Right lobe of liver (tissue), 6 donors: ENCODE measurements at regions not wholly inside any gene's neighbourhood (a gene's known extent, or its start where the extent isn't known, plus 50 kb on each side); places are given as distances from the start of the nearest gene placed in this dataset.

Experiments used
- ATAC-seq, 4 donors: fragments of 200-7000 bp; cut with Tn5 transposase; one replicate each; pipeline ENCODE4 v1.9.1; 2020; ENCODE audit warnings: mild to moderate bottlenecking in 4 of 4, moderate library complexity in 4 of 4
- DNase-seq, 3 donors: peaks; one replicate each; pipeline ENCODE4 v3.0.0-alpha.2; 2020
- H3K27ac ChIP-seq, 3 donors: fragments of 200-600 bp; one replicate each; pipeline ENCODE4 v1.8.0; 2022
- H3K27me3 ChIP-seq, 2 donors: fragments of 200-600 bp; one replicate each; pipeline ENCODE4 v1.8.0; 2022
- H3K36me3 ChIP-seq, 4 donors: fragments of 200-600 bp; sonication (generic) in 1 of 4; one replicate each; pipeline versions ENCODE4 v1.5.1 to v1.8.0; 2017 to 2022; ENCODE audit warnings: control low read depth in 1 of 4
- H3K4me1 ChIP-seq, 4 donors: fragments of 200-600 bp; sonication (generic) in 1 of 4; one replicate each; pipeline versions ENCODE4 v1.5.1 to v1.8.0; 2017 to 2022; ENCODE audit warnings: control low read depth in 1 of 4
- H3K4me3 ChIP-seq, 3 donors: fragments of 200-600 bp; one replicate each; pipeline ENCODE4 v1.8.0; 2022
- H3K9me3 ChIP-seq, 4 donors: fragments of 200-600 bp; sonication (generic) in 1 of 4; one replicate each; pipeline versions ENCODE4 v1.5.1 to v1.8.0; 2017 to 2022; ENCODE audit warnings: control low read depth in 1 of 4
- POLR2A ChIP-seq: fragments of 450-650 bp; IDR thresholded peaks from one replicate; pipeline ENCODE4 v1.6.1; 2017; ENCODE audit warnings: antibody characterized with exemption, mild to moderate bottlenecking
- WGBS: methylation state at CpG from one replicate; pipeline ENCODE4 v1.1.6; 2018; ENCODE audit warnings: low coverage, low lambda C conversion rate; ENCODE audit not compliant: insufficient coverage; ENCODE audit errors: missing lambda C conversion rate; 5-methylcytosine and 5-hydroxymethylcytosine counted together
- intact Hi-C, 2 donors: fragments of 100-400 bp; cut with DNase I; formaldehyde crosslinking; loops; one replicate each; pipeline versions ENCODE4 v1.11.2 to v1.14.1; 2022
- TF ChIP-seq, protein P1 (sequence below), 4 donors: fragments of 200-600 bp in 3 of 4; fragments of 450-650 bp in 1 of 4; IDR thresholded peaks; one replicate each; pipeline versions ENCODE4 v1.5.1 to v1.8.0; 2016 to 2022; ENCODE audit warnings: antibody characterized with exemption in 4 of 4, mild to moderate bottlenecking in 2 of 4
- donor health status: DM: no; HTN: yes; CAD: no.
- donor health status: DM: no; HTN: no; CAD: no.
- donor health status: DM: no; HTN: no; CAD: no.
- donor health status: DM: no; HTN: yes; CAD: no.
- donor health status: DM: no; HTN: yes; CAD: no.

DNA sequence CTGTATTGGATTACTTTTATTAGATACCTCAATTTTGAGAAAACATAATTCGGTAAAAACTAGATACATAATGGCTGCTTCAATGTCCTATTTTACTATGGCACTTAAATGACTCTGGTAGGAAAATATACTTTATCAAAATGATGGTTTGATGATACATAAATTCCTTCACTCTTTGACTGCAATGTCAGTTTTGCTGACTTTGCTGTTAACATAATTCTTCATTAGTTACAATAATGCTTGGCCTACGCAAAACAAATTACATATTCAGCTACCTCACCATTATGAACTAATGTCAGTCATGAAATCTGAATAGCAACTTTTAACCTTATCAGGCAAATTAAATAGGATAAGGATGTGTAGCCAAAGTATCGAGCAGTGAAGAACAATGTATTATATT is 1364.7 kb downstream of the KCNT2 start:
- Histone ChIP-seq H3K27me3 (no peaks in the 10 kb centered on the region), H3K27ac (no peak overlapping the region), H3K4me1 (no peaks in the 10 kb centered on the region), H3K9me3 (no peaks in the 10 kb centered on the region), H3K36me3 (no peaks in the 10 kb centered on the region), H3K4me3 (no peak overlapping the region)
- WGBS: 84% methylated on average over 3 of the region's 3 CpGs
- no peak for DNase-seq
- intact Hi-C loops: no loop called here
- TF ChIP-seq POLR2A: no peak
- TF ChIP-seq, protein P1, sequence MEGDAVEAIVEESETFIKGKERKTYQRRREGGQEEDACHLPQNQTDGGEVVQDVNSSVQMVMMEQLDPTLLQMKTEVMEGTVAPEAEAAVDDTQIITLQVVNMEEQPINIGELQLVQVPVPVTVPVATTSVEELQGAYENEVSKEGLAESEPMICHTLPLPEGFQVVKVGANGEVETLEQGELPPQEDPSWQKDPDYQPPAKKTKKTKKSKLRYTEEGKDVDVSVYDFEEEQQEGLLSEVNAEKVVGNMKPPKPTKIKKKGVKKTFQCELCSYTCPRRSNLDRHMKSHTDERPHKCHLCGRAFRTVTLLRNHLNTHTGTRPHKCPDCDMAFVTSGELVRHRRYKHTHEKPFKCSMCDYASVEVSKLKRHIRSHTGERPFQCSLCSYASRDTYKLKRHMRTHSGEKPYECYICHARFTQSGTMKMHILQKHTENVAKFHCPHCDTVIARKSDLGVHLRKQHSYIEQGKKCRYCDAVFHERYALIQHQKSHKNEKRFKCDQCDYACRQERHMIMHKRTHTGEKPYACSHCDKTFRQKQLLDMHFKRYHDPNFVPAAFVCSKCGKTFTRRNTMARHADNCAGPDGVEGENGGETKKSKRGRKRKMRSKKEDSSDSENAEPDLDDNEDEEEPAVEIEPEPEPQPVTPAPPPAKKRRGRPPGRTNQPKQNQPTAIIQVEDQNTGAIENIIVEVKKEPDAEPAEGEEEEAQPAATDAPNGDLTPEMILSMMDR (IDR thresholded peaks at IDR 0.05): no peak
- ATAC-seq: no peak

DNA sequence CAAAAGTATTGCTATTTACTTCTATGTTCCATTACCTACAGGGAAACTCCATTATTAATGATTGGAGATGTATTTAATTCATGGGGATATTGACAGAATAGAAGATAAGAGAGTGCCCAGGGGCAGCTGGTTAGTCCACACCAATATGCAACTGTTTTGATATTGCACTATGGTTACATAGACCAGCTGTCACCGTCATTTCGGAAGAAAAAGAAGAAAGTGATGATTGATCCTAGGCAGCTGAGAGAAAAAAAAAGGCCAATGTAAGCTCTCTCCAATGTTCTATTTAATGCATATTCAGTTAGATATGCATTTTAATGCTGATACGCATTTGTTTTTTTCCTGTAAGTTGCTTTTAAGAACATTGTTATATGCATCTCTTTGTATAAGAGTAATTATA is 1367.2 kb downstream of the KCNT2 start:
- Histone ChIP-seq H3K4me1 (no peaks in the 10 kb centered on the region), H3K36me3 (no peaks in the 10 kb centered on the region), H3K27ac (no peak overlapping the region), H3K27me3 (no peaks in the 10 kb centered on the region), H3K4me3 (no peak overlapping the region), H3K9me3 (no peaks in the 10 kb centered on the region)
- DNase-seq: no peak
- ATAC-seq: no peak
- TF ChIP-seq, protein P1 (IDR thresholded peaks at IDR 0.05): no peak
- no peak for TF ChIP-seq POLR2A
- WGBS: 70% methylated on average over 3 of the region's 3 CpGs
- intact Hi-C loops: no loop called here

DNA sequence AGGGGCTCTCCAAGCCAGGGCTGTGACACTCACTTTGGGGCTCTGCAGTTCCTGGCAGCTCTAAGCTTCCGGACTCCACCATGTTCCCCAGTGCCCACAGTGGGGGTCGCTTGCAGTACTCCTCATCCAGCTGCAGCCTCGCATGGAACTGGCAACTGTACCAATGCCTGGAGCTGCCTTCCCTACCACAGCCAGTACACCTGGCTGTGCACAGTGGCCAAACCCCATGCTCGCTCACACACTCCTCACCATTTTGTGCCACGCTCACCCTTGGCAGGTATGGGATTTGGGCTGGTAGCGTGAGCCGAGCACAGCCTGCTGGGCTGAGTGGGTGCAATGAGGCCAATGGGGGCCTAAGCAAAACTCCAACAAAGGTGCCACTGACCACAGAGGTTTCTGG is 1369.9 kb downstream of the KCNT2 start:
- 100% methylated on average over 3 of the region's 7 CpGs for WGBS
- ATAC-seq (no peak), DNase-seq (no peak)
- no peaks in the 10 kb centered on the region for H3K4me1 ChIP-seq
- no peaks in the 10 kb centered on the region for H3K27me3 ChIP-seq
- H3K9me3 ChIP-seq: no peaks in the 10 kb centered on the region
- H3K27ac ChIP-seq: no peak overlapping the region
- no peaks in the 10 kb centered on the region for H3K36me3 ChIP-seq
- intact Hi-C loops: no loop called here
- H3K4me3 ChIP-seq: no peak overlapping the region
- TF ChIP-seq, protein P1 (IDR thresholded peaks at IDR 0.05): no peak
- TF ChIP-seq POLR2A: no peak

DNA sequence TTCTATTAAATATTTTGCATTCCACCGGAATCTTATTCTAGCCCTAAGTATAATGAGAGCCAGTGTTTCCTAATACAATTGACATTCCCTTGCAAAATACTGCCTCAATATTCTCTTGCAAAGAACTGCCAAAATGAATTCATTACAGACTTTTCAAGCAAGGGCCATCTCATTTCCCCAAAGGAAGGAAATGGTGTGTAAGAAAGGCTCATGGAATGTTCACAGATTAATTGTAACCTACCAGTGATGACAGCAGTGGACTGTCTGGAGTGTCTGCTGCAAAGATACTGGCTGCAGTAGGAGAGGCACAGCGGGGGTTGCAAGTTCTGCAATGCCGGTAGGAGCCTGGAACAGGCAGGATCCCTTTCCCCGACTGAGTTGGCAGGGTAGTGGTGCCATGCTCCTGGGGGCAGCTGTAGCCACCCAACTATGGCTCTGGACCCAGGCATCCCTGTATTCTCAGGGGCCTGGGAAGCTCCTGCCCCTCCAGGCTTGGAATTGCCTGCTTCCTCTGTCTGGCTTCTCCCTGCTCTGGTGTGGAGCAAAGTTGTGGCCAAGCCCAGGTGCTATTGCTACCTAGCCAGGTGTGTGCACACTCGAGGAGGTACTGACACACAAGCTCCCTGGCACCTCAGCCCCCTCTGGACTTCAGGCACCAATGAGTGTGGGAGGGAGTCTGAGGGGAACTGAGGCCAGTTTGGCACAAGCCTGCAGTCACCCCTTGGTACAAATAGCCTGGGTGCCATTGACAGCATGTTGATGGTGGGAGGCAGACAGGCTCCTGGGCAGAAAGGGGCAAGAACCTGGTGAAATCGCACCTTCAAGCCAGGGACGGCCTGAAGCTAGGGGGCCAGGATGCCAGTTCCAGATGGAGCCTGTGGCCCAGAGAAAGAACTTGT is 1371.0 kb downstream of the KCNT2 start:
- 88% methylated on average over 1 of the region's 7 CpGs for WGBS
- Histone ChIP-seq H3K27ac (no peak overlapping the region), H3K36me3 (no peaks in the 10 kb centered on the region), H3K4me1 (no peaks in the 10 kb centered on the region), H3K4me3 (no peak overlapping the region), H3K27me3 (no peaks in the 10 kb centered on the region), H3K9me3 (no peaks in the 10 kb centered on the region)
- DNase-seq: no peak
- intact Hi-C loops: no loop called here
- TF ChIP-seq POLR2A: no peak
- TF ChIP-seq, protein P1 (IDR thresholded peaks at IDR 0.05): no peak
- no peak for ATAC-seq
